ENCODE measurements at regions not wholly inside any gene's neighbourhood (a gene's known extent, or its start where the extent isn't known, plus 50 kb on each side); places are given as distances from the start of the nearest gene placed in this dataset.
A peak's percentile ranks its signal among the peaks of the same experiment; 100 is the strongest.
"Not testable (repeated sequence)": the region's sequence is repeated elsewhere in the genome, so short reads cannot be mapped to it uniquely, and the experiment has no call there.

DNA sequence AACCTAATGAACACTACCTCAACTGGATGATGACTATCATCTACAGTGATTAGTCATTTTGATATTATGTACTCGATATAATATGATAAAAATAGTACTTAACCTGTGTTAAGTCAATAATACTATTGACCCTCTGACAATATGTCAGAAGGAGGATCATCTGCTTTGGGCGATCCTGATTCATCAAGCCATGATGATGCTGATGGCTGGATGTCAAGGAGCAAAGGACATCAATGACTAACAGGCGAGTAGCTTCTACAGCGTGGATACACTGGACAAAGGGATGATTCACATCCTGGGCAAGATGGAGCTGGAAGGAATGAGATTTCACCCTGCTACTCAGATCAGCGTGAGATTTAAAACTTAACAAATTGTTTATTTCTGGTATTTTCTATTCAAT lies 94.4 kb upstream of the SKAP2 start:
- DNase-seq, result no peak

DNA sequence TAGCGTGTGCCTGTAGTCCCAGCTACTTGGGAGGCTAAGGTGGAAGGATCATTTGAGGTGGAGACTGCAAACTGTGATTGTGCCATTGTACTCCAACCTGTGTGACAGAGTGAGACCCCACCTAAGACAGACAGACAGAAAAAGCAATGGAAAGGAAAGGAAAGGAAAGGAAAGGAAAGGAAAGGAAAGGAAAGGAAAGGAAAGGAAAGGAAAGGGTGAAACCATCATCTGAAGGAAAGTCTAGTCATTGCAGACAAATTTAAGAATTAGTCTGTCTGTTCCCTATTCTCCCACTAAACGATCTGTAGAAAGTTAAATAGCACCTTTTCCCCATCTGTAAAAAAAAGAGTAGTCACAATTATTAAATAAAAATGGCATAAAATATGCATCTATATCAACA lies 91.1 kb upstream of the SKAP2 start:
- no peak for DNase-seq

DNA sequence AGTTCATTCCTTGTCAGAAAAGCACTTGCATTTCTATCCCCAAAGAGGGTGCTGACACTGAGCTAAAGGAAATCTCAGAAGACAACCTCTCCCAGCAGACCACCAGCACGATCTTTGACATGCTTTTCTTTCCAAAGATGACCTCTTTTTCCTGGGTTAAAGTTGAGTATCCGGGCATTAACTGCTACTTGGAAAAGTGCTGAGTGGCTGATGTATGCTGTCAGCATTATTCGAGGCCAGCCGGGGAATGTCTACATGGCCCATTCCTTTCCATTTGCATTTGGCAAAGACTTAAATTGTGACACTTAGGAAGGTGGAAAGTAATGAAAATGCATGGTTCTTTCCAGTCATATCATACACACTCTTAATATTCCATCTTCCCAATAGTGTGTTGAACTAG lies 90.6 kb upstream of the SKAP2 start:
- DNase-seq, result no peak

DNA sequence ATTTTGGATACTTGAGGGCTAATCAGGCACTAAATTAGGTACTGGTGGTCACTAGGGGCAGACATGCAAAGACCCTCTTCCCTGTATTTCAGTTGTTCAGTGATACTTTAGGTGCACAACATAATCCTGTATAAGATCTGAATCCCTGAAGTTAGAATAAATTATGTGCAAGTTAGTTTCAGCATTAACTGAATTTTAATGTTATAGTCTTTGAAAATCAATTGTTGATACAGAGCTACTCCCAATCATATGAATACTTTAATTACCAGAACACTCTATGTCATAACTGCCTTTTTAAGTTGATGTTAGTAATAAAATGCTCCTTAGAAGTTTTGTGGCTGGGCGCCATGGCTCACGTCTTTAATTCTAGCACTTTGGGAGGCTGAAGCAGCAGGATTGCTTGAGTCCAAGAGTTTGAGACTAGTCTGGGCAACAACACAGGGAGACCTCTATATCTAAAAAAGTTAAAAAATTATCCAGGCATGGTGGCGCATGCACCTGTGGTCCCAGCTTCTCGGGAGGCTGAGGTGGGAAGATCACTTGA lies 87.1 kb upstream of the SKAP2 start:
- no peak for DNase-seq

DNA sequence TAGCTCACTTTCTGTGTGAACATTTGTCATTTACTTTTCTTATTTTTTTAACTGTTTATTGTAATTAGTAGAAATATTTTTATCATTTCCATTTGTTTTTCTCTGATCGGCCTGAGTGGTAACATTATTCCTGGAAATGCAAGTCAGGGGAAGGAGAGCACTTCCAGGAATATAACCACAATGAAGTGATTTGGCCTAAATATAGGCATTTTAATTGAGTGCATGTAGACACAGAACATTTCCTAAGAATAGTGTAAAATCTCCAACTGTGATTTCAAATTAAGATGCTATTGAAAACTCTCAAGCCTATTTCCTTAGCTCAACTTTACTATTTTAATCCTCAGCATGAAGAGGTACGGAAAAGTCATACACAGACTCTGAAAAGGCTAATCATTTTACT lies 86.5 kb upstream of the SKAP2 start:
- no peak for DNase-seq

DNA sequence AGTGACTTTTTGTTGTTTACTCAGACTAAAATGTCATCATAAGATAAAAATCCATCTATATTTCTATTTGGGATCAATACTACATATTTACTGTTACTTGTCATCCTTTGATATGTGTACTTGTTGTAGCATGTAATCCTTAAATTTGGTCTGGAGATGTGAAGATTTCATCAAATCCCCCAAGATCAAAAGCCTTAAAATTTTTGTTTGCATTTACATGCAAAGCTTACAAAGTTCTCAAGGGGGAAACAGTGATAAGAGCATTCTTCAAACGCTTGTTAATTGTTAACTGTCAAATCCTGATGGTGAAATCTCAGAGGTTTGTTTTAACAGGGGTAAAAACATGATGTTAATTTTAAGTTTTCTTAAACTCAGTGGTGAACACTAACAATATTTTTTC lies 84.9 kb upstream of the SKAP2 start:
- no peak for DNase-seq

DNA sequence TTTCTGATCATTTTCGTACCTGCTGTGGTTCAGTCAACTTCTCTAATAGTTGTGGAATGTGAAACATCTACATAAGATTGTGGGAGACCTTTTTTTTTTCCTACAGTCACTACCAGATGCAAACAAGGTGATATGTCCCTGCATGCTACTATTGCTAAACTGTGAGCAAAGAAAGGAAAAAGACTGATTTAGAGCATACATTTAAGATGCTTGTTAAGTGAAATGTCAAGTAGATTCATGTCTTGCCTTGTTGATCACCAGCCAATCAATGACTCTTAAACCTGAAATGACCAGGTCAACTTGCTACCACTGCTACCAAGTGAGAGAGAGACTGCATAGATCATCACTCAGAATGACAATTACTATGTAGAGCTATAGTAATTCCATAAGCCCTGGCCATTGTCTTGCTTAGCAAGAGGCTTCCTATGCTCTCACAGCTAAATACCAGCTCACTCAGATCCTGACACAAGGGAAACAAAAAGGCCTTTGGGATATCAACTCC lies 84.3 kb upstream of the SKAP2 start:
- DNase-seq, result no peak

DNA sequence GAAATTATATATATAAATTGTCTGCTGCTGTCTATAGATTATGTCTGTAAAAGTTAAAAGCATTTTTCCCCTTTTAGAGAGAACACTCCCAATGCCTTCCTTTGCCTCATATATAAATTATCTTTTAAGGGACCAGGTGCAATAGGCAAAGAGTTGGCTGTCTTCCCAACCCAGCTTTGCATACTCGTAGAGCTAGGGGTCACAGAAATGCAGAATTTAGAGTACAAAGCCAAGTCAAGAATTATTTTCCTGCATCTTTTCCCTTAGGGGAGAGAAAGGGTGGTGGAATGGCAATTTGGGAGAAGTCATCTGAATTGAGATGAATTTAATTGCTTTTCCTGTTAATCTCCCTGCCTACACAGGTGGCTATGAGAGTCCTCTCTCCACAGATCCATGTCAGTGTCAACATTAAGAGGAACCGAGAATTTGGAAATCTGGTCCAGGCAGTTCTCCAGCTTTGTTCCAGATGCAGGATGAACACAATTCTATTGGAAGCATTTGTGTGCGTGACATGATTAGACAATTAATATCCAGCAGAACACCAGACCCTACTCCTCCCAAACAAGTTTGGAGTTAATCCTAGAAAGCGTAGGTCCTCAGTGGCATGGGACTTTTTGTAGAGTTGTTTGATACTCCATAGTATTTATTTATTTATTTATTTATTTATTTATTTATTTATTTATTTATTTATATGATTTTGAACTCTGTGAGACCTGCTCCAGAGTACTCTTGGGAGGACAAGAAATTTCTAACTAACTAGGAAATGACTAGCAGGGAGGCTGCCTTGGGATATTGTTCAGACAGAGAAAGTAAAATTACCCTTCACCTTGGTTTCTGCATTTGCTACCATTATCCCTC lies 80.3 kb upstream of the SKAP2 start:
- DNase-seq, result peak in 1 of 3 donors; percentile 27

DNA sequence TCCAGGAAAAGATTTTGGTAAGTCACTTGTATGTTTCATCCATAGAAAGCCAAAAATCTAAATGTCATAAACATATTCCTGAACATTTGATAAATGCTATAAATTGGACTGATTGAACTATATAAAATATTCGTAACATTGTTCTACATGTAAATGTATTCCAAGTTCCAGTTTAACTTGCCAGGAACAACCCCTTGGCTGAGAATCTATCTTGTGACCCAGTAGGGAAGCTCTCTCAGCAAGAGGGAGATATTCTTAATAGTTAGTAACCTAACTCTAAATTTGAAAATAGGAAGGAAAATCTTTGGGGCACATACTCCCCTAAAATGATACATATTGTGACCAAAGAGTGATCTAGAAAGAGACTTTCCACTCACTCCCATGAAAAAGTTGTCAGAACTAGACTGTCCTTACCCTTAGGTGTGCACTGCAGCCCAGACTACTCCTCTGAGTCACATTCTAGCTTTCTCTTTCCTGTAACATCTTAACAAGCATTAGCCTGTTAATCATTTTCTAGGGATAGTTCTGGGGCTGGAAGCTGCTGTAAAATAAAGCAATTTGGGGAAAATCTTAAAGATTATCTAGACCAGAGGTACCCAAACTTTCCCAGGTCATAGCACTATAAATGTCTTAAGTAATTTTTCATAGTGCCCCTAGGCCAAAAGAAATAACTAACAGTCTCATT lies 73.7 kb upstream of the SKAP2 start:
- peak in 2 of 3 donors; percentile 22 to 53 for DNase-seq

DNA sequence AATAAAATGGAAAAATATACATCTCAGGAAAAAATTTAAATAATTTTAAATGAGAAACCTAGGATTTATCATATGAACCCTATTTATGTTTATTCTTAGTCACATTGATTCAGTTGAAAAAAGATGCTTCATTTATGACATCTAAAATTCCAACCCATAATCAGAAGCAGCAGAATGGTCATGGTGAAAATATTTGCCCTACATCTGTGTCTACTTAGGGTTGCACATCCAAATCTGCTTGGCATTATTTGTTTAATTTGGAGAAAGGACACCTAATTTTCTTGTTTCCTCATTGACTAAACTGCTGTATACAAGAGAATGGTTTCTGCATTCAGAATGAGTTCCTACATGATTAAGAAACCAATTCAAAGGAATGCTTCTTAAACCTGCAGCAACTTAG lies 72.9 kb upstream of the SKAP2 start:
- DNase-seq, result no peak

DNA sequence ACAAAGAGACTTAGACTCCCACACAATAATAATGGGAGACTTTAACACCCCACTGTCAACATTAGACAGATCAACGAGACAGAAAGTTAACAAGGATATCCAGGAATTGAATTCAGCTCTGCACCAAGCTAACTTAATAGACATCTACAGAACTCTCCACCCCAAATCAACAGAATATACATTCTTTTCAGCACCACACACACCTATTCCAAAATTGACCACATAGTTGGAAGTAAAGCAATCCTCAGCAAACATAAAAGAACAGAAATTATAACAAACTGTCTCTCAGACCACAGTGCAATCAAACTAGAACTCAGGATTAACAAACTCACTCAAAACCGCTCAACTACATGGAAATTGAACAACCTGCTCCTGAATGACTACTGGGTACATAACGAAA lies 68.2 kb upstream of the SKAP2 start:
- not testable (repeated sequence) for DNase-seq

DNA sequence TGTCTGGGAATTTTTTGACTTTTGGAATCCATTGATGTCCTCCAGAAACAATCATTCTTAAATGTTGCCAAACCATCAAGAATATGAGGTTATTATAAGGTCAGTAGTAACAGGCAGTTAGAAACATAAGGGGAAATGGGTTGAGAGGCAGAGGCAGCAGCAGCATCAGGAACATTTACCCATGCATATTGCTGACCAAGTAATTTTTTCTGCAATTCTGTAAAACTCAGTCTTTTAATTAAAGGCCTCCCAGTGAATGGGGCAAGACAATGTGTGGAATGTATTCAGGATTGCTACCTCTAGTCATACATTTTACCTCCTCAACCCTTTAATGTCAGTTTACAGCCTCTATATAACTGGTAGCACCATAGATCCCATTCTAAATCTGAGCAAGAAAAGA lies 66.5 kb upstream of the SKAP2 start:
- DNase-seq, result no peak

DNA sequence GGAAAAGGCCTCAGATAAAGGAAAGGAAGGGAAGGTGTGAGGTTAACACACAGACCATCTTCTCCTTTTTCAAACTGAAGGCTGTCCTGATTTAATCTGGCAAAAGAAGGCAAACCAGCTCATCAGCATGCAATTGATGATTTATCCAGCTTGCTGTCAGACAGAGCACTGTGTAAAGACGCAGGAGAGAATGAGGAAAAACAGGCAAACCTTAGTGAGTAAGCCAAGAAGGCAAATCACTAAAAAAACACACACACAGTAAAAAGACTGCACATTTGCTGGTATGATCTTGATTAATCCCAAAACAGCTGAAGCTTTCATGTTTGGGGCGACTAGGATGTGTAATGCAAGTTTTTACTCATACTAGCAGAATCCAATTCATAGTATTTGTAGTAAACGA lies 65.8 kb upstream of the SKAP2 start:
- DNase-seq, result peak in 1 of 3 donors; percentile 23

DNA sequence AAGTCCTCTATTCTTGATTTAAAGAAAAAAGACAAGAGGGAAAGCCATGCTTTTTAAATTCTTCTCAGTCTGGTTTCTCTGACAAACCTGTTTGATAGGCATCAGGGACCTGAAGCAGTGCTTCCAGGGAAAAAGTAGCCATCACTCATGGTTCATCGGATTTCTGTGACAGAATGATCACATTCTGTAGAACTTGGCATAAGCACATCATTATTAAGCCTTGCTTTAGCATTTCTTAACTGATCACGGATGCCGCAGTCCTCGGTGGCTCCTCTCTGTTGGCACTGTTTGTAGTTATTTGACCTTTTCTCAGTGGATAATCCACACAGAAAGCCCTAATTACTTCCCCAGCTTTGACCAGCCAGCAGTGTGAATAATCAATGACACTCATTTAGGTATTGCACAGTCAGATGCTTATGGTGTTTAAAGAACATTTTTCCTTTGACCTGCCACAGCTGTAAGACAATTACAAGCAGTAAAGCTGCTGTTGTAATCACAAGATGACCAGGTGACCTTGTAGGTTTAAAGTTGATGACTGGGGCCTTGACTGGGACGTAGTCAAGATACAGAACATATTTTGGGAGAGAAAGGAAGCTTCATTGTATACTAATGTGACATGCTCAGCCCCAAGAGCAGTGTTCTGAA lies 64.4 kb upstream of the SKAP2 start:
- DNase-seq, result no peak

DNA sequence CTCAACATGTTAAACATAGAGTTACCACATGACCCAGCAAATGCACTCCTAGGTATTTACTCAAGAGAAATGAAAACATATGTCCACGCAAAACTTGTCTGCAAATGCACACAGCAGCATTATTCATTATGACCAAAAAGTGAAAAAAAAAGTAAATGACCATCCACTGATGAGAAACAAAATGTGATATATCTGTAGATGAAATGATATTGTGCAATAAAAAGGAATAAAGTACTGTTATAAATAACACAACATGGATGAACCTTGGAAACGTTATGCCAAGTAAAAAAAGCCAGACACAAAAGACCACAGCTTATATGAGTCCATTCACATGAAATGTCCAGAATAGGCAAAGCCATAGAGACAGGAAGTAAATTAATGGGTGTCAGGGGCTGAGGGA lies 61.4 kb upstream of the SKAP2 start:
- no peak for DNase-seq

DNA sequence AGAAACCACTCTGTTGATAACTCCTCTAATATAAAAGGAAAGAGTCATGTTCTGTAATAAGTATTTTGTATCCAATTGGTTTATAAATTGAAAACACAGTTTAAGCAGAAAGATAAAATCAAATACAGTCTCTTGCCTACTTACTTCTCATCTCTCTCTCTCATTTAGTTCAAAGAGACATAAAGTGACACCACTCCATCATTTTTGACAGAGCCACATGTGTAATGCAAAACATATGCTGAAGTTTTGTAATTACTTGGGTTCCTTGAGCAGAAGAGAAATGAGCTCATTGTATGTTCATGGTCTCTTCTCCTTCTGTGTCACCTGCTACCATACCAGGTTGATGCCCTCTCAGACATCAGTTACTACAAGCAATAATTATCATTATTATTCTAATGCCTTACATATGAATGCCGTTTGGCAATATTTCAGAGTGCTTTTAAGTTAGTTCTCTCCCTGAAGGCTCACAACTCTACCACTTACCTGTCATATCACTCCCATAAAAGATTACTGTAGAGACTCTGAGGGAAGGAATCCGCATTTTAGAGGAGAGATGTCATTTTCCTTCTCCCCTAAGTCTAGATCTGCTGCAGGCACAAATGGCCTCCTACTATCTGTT lies 59.9 kb upstream of the SKAP2 start:
- DNase-seq, result no peak

DNA sequence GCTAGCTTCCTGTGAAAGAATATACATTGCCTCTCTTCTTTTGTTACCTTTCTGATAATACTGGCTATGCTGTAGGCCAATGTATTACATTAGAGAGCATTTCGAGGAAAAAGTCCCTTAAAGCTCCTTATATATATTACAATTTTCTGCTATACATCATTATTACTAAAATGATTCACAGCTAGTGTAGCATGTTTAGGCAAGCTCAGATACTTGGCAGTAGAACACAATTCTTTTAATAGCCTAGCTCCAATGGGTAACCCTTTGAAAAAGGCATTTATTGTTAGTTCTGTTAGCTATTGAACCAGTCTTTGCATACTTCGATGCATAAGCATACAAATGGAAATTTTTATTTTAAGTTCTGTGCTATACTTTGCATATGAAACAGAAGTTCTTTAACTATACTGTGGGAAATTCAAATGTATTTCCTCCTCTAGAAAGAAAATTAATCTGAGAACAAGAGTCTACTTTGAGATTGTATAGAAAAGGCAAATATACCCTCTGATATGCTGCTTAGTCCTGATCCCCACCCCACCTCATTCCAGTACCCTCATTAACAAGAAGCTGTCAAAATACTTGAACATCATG lies 55.6 kb upstream of the SKAP2 start:
- DNase-seq, result no peak

DNA sequence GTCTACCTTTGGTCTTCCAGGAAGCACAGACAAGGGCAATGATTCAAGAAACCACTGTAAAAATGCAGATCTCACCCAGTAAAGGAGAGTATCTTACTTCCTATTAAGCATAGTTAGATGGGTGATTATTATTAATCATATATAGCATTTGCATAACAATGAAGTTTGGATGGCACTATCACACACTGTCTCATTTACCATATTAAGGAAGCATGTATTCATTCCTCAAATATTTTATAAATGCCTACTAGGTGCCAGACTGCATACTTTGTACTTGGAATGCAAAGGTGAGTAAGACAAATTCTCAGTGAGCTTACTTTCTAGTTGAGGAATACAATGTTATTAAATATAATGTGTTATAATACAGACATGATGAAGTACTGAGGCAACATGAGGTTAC lies 53.9 kb upstream of the SKAP2 start:
- DNase-seq, result no peak

DNA sequence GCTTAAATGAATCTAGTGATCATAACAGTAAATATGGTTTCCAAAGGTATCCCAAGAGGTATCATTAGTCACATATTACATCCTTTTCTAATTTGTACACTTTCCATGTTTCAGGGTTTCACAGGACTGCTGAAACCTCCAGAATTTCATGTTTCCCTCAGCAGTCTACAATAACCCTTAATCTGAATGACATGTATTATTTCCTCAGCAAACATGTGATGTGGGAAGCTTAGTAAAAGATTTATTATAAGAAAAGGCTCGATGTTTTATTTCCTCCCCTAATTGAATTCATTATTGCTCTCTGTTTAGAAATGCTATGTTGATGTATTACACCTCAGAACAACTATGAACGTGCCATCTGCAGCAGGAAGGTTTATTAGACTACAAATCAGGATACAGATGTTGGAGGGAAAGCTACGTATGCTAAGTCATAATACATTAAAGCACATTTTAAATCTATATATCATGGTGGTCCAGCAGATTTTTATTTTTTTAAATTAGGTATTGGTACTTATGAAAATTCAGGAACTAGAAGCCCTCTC lies 52.5 kb upstream of the SKAP2 start:
- DNase-seq, result no peak

DNA sequence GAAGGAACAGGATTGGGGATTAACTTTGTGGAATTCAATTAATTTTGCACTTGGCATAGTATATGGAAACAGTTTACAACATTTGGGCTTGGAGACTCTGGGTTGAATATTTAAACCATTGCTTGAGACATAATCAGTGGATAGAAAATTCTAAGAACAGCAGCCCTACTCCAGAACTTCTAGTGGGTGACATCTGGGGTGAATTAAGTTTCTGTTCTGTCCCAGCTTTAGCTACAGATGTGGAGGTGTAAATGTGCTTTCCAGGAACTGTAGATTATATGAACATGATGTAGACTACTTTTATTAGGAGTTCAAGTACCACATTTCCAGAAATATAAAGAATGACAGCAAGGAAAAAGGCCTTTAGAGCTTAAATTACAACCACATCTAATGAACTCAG lies 51.9 kb upstream of the SKAP2 start:
- DNase-seq, result peak in 1 of 3 donors; percentile 39
